ENCODE measurements at regions not wholly inside any gene's neighbourhood (a gene's known extent, or its start where the extent isn't known, plus 50 kb on each side); places are given as distances from the start of the nearest gene placed in this dataset.
"Not testable (repeated sequence)": the region's sequence is repeated elsewhere in the genome, so short reads cannot be mapped to it uniquely, and the experiment has no call there.

DNA sequence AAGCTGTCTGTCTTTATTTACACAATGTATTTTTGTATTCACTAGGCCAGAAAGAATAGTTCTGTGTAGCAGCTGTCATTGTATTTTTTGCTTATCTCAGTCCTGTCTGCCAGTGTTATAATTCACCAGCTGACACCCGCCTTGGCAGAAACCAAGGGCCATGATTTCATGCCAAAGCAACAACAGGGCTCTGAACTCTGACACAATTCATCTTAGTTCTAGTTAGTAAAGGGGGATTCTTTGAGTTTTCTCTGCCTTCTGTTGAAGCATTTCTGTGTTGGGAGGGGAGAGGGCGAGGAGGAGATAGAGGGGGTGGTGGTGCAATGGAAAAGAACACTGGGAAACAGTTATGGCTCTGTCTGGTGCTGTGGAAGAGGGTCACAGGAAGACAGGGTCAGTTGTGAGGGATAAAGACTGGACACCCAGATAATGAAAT lies 684.6 kb upstream of the MARCKS start:
- no peak for DNase-seq

DNA sequence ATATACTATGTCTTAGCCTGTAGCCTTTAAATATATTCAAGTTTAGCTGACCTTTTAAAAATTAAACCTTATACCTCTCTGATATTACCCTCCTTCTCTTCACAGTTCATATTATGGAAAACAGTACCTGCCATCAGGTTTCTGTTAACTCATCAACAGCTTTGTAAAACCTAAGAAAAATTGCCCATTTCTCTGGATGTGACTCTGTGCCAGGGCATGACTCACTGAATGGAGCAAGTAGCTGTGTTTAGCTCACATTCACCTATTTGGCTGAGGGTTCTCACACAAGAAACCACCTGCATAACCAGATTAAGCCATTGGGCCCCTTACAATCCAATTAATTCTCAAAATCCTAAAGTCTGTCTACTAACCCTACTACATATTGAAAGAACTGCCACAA lies 678.8 kb upstream of the MARCKS start:
- DNase-seq: no peak

DNA sequence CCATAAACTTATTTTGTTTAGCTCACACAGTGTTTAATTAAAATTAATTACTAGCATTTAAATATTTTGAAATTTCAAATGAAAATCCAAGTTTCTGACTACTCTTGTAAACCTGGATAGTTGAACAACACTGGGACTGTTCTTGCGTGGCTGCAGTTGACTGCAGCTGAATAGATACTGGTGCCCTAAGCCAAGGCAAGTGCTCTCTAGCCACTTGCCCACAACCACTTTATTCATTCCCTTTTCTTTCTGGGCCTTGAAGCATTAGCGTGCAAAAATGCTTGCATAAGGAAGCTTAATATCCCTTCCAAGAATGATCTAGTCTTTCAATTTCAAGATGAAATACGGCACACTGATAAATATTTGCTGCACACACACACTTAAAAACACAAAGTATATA lies 676.0 kb upstream of the MARCKS start:
- no peak for DNase-seq

DNA sequence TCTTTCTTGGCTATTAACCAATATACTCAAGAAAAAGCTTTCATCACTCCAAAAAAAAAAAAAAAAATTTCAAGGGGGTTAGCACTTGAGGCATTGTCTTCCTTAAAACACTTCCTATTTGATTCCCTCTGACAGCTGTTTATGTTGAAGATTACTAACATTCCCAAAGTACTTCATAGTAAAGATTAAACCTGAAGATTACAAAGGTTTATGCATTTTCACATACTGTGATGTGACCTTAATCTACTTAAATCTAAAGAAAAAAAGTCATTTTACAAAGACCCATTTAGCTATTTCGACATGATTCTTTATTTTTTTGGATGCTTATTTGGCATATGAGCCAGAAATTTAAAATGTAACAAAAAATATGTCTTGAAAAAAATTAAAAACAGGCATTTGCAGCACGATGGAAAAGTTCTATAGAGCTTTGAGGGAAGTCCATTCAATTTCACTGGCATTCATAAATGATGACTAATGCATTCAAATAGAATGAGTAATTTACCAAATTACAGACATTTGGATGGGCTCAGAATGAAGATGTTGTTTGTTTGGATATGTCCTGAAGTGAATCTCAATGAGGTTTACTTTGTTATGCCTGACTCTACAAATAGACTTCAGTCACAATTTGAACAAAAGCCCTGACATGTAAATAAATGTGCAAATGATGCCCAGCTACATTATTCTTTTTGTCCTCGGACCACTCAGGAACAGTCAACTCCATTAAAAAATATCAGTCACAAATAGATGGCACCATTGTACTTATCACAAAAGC lies 674.6 kb upstream of the MARCKS start:
- DNase-seq: peak; percentile 66

DNA sequence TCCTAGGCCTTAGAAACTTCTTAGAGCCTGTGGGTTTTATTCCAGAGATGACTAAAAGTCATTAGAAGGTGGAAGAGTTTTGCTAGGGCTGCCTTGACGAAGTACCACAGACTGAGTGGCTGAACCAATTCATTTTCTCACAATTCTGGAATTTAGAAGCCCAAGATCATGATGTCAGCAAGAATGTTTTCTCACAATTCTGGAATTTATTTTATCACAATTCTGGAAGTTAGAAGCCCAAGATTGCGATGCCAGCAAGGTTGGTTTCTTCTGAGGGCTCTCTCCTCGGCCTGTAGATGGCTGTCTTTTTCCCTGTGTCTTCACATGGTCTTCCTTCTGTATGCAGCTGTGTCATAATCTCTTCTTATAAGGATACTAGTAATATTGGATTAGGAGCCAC lies 672.9 kb upstream of the MARCKS start:
- DNase-seq: no peak

DNA sequence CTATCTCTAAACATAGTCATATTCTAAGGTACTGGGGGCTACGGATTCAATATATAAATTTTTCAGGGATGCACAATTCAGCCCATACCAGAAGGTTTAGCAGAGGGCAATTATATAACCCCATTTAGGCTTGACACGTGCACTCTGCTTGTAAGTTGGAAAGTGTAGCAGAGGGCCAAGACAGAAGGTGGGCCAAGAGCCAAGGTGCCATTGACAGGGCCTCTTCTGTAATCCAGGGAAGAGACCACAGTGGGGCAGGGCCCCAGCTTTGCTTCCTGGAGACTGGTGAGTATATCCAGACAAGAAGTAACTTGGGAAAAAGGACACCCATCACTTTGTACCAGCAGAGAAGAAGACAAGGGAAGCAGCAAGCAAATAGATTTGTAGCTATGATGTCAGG lies 672.4 kb upstream of the MARCKS start:
- DNase-seq: peak; percentile 25

DNA sequence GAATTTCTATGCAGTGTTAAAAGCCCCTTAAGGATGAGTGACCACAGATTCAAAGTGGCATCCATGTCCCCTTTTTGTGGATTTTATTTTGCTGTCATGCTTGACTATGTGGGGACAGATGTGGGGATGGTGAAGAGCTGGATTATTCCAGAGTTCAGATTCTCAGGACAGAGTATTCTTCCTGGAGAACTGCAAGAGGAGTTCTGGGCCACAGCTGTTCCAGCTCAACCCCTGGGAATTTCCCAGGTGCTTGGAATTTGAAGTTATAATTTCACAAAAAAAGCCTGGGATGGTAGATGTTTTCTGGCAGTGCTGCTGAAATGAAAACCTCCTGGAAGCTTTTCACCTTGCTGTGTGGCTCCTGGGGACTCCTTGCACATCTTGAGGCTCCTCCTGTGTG lies 671.8 kb upstream of the MARCKS start:
- DNase-seq: no peak

DNA sequence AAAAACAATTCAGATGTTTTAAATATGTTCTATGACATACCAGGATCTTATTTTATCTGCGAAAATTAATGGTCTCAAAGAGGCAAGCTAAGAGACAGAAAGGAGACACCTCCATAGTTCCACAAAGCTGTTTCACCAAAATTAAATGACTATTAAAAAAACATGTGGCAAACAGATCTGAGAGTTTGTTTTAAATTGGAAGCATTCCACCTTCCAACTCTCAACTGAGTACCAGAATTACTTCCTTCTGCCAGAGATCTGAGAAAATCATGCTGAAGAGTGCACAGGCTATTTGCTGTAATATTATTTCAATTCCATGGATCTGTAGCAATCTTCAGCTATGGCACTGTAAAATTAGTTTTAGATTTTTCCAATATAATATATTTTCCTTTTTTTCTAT lies 669.5 kb upstream of the MARCKS start:
- no peak for DNase-seq

DNA sequence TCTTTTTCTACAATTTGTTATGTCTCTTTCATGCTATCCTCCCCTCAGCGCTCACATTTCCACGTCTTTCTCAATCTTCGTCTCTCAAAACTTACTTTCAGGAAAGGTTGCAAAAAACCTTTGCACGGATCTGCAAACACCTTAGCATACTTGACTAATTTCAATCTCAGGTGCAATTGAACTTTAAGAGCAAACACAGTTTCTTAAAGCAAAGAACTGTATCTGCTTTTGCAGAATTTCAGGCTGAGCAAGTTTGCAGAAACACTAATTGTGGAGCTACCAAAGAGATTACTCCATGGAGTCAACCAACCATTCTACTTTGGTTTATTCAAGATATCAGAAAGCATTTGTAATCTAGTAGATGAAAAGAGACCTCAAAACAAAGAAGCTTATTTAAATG lies 668.2 kb upstream of the MARCKS start:
- DNase-seq: no peak

DNA sequence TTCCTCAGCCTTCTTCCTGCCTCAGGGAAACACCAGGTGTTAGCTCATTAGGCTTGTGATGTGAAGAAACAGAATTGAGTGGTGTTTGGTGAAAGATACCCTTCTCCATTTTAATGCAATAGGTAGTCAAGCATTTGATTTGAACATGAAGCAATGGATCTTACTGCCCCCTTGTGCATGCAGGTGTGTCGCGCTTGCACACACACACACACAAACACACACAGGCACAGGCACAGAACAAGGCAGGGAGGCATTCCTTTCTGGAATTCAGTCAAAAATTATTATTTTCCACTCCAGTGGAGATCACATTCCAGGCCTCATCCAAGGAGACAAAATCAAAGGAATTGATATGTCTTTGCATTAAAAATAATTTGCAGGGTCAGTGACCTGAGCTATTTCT lies 667.0 kb upstream of the MARCKS start:
- no peak for DNase-seq

DNA sequence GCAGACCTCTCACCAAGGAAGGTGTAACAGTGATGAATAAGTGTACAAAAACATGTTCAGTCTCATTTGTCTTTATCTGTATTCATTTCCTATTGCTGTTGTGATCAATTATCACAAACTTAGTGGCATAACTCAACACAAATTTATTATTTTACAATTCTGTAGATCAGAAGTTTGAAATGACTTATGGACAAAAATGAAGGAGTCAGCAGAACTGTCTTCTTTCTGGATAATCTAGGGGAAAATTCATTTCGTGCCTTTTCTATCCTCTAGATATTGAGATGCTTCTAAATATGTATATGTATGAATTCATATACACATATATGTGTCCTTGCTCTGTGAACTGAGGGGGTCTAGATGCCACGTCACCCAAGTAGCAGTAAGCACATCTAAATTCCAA lies 663.1 kb upstream of the MARCKS start:
- DNase-seq: no peak

DNA sequence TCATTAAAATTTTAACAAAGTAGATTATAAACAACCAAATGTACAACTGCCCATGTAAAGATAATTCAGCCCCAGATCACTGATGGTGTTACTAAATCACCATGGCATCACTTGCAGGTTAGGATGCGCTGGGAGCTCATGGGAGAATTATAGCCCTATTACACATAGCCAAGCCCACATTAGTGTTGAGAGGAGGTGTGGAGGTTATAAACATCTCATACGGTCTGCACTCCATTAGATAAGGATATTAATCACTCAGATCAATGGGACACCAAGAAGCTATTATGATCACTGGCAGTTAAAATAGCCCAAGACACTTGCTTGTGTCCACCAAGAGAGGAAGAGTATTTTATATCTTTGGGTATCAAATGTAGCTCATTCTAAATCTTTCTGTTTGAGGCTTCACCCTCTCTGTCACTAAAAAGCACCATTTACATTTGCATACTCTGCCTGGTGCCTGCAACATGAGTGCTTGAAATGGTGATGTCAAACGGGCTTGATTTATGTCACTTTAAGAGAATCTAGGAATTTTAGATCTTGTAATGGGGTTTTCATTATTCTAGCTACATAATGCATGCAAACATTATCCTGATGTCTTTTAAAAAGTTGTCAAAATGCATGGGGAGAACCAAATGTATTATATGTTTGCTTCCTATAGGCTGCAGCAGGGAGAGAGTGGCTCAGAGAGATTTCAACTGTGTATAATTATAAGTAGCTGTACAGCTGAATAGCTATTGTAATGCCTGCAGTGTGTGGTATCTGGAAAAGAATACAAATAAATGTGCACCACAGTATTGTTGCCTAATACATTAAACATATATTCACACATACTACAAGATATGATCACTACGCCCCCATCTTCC lies 654.1 kb upstream of the MARCKS start:
- no peak for DNase-seq

DNA sequence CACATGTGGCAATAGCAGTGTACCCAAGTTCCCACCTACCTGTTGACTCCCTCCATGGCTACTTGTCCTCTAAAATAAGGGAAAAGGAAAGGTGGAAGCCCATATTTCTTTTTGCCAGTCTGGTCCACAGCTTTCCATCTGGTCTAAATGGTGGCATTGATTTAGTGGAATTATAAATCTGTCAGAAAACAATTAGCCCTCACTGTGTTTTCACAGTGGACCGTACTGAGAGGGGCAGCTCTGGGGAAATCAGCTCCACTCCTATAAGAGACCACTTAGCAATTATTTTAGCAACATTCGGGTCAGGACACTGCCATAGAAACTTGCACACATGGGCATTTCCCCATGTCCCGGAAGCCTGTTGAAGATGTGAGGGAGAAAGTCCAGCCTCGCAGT lies 653.4 kb upstream of the MARCKS start:
- DNase-seq: no peak

DNA sequence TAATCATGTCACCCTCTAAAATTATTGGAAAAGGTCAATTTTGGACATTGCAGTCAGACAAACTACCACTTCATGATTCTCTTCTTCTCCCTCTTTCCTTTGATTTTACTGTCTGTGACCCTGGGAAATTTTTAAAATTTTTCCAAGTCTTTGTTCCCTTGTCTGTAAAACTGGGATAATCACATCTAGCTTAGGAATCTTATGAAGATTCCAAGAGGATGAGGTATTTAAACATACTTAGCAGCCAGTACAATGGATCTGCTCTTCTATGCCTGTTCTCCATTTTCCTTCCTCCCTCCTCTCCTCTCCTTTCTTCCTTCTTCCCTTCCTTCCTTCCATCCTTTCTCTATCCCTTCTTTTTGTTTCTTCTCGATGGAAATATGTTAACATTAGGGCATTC lies 651.6 kb upstream of the MARCKS start:
- no peak for DNase-seq

DNA sequence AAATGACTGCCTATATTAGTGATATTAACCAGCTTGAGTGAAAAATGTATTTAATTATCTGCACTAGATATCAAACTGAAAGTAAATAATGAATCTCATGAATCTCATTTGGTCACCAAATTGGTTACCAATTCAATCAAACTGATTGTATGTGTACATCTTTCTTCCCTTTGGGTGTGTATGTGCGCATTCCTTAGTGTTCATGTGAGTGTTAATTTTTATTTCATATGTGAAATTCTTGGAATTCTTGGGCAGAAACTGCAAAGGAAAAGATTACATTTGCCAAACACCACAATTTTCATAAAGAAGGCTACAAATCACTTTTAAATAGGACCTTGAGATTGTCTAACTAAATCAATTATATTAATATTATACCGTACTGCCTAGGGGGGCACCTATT lies 648.4 kb upstream of the MARCKS start:
- no peak for DNase-seq

DNA sequence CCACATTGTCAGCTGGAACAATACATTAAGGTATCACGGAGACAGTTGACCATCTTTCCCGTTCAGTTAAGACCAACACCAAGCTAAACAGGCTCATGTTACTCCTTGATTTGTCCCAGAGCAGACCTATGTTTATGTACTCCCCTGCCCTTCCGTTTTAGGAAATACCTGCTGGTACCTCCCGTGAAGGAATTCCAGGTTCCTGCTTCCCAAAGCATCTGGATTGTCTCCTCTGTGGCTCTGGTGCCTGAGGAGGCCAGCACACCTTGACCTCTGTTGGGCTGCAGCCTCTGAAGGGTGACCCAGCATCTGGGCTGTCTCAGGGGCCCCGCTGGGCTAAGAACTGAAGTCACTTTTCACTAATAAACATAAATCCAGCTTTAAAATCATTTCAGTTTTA lies 647.8 kb upstream of the MARCKS start:
- DNase-seq: no peak

DNA sequence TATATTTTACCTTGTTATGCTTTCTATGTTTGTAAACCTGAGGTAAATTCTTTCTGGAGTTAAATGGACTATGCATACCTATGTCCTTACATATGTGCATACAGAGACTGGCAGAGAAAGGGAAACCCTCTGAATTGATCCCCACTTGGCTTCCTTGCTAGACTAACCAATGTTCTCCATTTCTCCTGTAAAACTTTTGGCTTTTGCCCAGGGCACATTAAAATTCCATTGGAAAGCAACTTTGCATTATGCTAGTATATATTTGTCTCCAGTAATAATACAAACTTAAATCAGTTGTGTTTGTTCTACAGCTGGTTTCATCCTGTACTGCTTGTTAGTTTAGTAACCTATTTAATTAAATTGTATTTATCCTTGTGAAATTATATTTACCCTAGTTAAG lies 646.0 kb upstream of the MARCKS start:
- DNase-seq: no peak

DNA sequence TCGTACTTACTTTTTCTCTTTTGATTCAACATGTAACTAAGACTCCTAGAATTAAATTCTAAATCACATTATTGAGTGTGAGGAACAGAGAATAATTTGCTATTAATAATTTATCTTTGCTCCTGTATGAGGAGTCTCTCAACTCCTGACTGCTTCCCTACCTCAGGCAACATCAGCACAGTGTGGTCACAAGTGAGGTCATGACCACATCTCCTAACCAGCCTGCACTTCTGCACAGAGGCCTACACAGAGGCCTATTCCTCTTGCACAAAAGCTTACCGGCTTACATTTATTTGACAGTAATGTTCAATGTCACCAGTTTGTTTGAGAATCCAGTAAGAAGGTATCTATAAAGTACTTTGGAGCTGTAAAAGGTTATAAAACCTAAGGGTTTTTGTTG lies 637.4 kb upstream of the MARCKS start:
- DNase-seq: no peak

DNA sequence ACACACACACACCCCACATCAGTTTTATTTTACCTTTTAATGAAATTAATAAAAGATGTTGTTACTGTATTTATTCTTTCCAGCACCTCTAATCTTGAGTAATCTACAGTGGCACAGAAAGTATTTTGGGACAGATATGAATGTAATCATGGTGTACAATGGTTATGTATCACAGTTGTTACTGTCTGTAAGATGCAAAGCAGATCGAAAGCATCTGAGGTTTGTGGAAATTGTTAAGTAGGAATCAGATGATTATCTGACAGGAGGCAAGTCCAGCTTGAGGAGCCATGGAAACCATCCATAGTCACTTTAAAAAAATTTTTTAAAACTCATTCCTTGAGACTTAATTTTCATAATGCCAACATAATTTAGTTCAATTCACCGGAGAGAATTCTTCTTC lies 636.3 kb upstream of the MARCKS start:
- DNase-seq: no peak

DNA sequence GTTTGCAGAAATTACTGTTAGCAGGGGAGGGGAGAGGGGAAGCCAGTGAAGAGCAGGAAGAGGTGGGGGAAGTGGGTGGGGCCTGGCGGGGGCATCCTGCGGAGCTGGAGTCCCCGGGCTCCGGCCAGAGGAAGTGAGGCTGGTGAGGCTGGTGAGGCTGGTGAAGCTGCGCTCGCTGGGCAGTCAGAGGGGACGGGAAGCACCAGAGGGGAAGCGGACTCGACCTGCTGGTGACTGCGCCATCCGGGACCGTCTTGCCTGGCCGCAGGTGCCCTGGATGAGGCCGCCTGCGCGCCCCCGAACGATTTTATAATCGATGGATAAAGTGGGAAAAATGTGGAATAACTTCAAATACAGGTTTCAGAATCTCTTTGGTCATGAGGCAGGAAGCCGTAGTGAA lies 635.3 kb upstream of the MARCKS start:
- no peak for DNase-seq

DNA sequence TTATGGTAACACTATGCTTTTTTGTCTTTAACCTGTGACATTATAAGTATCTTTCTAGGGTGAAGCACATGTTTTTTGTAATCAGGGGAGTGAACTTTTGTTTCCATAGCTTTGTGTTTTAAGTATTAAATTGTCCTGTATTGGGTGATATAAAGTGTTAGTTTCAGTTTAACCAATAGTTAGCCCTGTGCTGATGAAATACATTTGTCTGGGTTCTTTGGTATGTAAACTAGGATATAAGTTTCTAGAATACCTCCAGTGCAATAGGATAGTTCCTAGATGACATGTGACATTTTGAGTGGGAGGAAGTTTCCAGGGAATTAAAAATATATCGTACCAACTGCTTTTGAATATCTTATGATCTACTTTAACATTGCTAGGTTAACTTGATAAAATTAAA lies 611.0 kb upstream of the MARCKS start:
- DNase-seq: no peak

DNA sequence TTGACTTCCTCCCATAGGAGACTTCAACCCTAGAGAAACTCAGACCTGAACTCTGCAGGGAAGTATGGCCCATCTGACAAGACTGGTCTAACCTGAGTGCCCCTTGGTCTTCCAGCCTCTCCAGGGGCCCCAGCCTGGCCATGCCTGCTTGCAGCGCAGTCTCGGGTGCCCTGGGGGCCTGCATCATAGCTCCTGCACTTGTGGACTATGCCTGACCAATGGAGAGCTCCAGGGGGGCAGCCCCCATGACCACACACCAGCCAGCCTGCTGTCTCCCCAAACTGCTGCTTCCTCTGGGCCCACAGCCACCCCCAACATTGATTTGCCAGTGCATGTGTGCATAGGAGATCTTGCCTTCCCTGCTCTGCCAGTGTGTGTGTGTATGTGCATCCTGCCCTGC lies 608.6 kb upstream of the MARCKS start:
- DNase-seq: no peak

DNA sequence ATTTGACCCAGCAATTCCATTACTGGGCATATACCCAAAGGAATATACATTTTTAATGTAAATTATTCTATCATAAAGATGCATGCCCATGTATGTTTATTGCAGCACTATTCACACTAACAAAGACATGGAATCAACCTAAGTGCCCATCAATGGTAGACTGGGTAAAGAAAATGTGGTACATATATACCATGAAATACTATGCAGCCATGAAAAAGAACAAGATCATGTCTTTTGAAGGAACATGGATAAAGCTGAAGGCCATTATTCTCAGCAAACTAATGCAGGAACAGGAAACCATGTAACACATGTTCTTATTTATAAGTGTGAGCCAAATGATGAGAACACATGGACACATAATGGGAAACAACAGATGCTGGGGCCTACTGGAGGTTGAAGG lies 603.0 kb upstream of the MARCKS start:
- not testable (repeated sequence) for DNase-seq

DNA sequence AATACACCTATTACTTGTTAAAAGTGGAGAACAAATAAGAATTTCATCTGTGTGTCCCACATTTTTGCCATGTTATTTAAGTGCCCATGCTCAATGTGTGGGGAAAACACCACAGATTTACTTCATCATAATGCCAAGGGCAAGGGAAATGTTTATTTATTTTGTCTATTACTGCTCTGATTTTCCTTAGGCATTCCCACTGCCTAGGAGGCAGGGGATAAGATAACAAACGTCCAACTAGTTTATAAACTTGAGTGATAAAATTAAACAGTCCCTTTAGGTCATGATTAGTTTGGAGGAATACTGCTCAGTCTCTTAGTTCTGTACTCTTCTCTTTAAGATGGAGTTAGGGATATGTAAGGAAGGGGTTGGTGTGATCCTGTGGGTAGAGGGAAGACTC lies 598.4 kb upstream of the MARCKS start:
- no peak for DNase-seq

DNA sequence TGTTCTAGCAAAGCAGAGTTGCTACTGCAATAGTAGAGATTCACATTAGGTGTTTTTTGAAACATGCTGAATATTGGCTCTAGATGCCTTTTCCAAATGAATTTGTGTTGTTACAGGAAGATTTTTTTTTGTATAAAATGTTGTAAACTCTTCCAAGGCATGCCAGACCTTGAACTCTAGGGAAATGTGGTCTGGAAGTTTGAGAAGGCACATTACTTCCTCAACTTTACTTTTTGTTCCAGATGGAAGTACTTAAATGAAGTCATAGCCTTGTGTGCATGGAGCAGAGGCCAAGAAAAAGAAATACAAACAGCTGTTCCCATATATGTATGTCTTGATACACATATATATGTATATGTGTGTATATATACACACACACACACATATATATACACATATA lies 585.7 kb upstream of the MARCKS start:
- DNase-seq: no peak
